ENCODE measurements at regions not wholly inside any gene's neighbourhood (a gene's known extent, or its start where the extent isn't known, plus 50 kb on each side); places are given as distances from the start of the nearest gene placed in this dataset.

DNA sequence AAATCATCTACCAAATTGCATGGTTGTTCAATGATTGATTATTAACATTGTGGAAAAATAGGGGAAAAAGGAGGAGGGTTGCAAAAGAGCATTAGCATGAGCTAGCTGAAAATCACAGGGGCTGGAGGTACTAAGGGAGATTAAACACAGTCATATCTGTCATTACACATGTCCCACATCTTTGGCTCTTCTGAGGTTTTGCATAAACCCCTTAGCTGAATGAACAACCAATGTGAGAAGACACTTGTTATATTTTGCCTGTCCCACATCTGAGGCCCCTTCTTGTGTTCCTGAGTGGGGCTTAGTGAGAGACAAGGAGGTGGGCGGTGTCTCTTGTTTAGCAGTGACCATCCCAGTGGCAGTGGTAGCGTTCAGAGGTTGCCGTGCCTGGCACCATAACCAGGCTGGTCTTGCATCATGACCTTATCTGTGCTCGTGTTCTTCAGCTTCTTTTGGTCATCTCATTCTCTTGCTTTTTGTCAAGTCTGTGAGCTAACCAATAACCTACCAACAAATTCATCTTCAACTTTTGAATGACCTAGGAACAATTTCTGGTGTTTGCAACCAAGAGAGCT is 95.6 kb downstream of the MID1IP1 start:
- Mint-ChIP-seq H3K9me3 (no peaks in the 10 kb centered on the region), H3K36me3 (no peaks in the 10 kb centered on the region)
- DNase-seq: peak in 1 of 3 donors; percentile 9

GRCh38 chrX:38898261-38898660 is 97.0 kb downstream of the MID1IP1 start:
- peaks cover 0 to 4% (median 0%) of the 10 kb centered on the region in 3 donors for H3K27me3 Mint-ChIP-seq (ENCODE audit: low read depth in 3 of 3)
- H3K4me3 Mint-ChIP-seq: no peak overlapping the region
- no peaks in the 10 kb centered on the region for H3K9me3 Mint-ChIP-seq
- no peaks in the 10 kb centered on the region for H3K36me3 Mint-ChIP-seq
- no peak for DNase-seq
- peaks cover 4 to 13% of the 10 kb centered on the region in 2 donors for H3K4me1 Mint-ChIP-seq
- H3K27ac Mint-ChIP-seq: no peak overlapping the region

More for the DNA sequence above, 95.6 kb downstream of the MID1IP1 start:
- Mint-ChIP-seq H3K4me1 (peaks cover 0 to 7% of the 10 kb centered on the region in 2 donors), H3K4me3 (no peak overlapping the region), H3K27ac (no peak overlapping the region), H3K27me3 (ENCODE audit: low read depth in 3 of 3) (peaks cover 0 to 4% (median 0%) of the 10 kb centered on the region in 3 donors)

- no peaks in the 10 kb centered on the region for H3K36me3 Mint-ChIP-seq
- no peak overlapping the region for H3K4me3 Mint-ChIP-seq
- H3K27me3 Mint-ChIP-seq (ENCODE audit: low read depth in 3 of 3): peaks cover 0 to 4% (median 0%) of the 10 kb centered on the region in 3 donors
- H3K9me3 Mint-ChIP-seq: no peaks in the 10 kb centered on the region
- peaks cover 4 to 18% of the 10 kb centered on the region in 2 donors for H3K4me1 Mint-ChIP-seq
- no peak overlapping the region for H3K27ac Mint-ChIP-seq
- no peak for DNase-seq
These were observed 98.4 kb downstream of the MID1IP1 start for GRCh38 chrX:38899650-38900049.

GRCh38 chrX:38900719-38901118 is 99.5 kb downstream of the MID1IP1 start:
- H3K27ac Mint-ChIP-seq: no peak overlapping the region
- no peak for DNase-seq
- H3K9me3 Mint-ChIP-seq: no peaks in the 10 kb centered on the region
- H3K36me3 Mint-ChIP-seq: no peaks in the 10 kb centered on the region
- H3K4me1 Mint-ChIP-seq: peaks cover 4 to 21% of the 10 kb centered on the region in 2 donors
- no peak overlapping the region for H3K4me3 Mint-ChIP-seq
- no peaks in the 10 kb centered on the region for H3K27me3 Mint-ChIP-seq (ENCODE audit: low read depth in 3 of 3)

GRCh38 chrX:38902972-38903492 is 101.8 kb downstream of the MID1IP1 start:
- no peak overlapping the region for H3K4me3 Mint-ChIP-seq
- H3K9me3 Mint-ChIP-seq: no peaks in the 10 kb centered on the region
- H3K36me3 Mint-ChIP-seq: no peaks in the 10 kb centered on the region
- H3K4me1 Mint-ChIP-seq: peaks cover 15 to 31% of the 10 kb centered on the region in 2 donors
- peak; percentile 13 to 20 (median 17) for DNase-seq
- peak overlapping the region in 1 of 6 donors; percentile 29 for H3K27ac Mint-ChIP-seq
- no peaks in the 10 kb centered on the region for H3K27me3 Mint-ChIP-seq (ENCODE audit: low read depth in 3 of 3)

GRCh38 chrX:38916801-38917200 is 115.5 kb downstream of the MID1IP1 start:
- DNase-seq: no peak
- Mint-ChIP-seq H3K4me3 (no peak overlapping the region), H3K4me1 (no peaks in the 10 kb centered on the region), H3K27ac (no peak overlapping the region), H3K9me3 (no peaks in the 10 kb centered on the region), H3K36me3 (peaks cover 0 to 4% (median 0%) of the 10 kb centered on the region in 3 donors), H3K27me3 (ENCODE audit: low read depth in 3 of 3) (peaks cover 4 to 8% (median 7%) of the 10 kb centered on the region in 3 donors)

- Mint-ChIP-seq H3K4me3 (no peak overlapping the region), H3K9me3 (no peaks in the 10 kb centered on the region), H3K4me1 (no peaks in the 10 kb centered on the region), H3K36me3 (peaks cover 0 to 4% (median 0%) of the 10 kb centered on the region in 3 donors), H3K27ac (no peak overlapping the region), H3K27me3 (ENCODE audit: low read depth in 3 of 3) (peaks cover 4 to 9% (median 7%) of the 10 kb centered on the region in 3 donors)
- DNase-seq: no peak
These were observed 116.7 kb downstream of the MID1IP1 start for GRCh38 chrX:38917954-38918353.

DNA sequence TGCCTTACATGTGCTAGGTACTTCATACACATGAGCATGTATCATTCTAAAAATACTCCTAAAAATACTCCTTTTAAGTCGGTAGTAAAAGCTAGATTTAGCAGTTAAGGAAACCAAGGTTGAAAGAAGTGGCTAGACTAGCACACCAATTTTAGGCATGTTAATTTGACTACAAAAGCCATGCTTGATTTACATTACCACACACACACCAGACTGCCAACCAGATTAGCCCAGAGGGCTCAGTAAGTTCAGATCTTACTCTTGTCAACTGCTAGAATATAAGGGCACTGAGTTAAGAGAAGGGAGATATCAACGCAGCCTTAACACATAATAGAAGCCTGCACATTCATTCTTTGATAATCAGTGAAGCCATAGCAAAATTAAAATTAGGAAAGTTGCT is 117.9 kb downstream of the MID1IP1 start:
- H3K36me3 Mint-ChIP-seq: peaks cover 0 to 4% (median 0%) of the 10 kb centered on the region in 3 donors
- H3K9me3 Mint-ChIP-seq: no peaks in the 10 kb centered on the region
- no peak for DNase-seq
- H3K27ac Mint-ChIP-seq: no peak overlapping the region
- H3K27me3 Mint-ChIP-seq (ENCODE audit: low read depth in 3 of 3): peaks cover 2 to 8% (median 7%) of the 10 kb centered on the region in 3 donors
- no peaks in the 10 kb centered on the region for H3K4me1 Mint-ChIP-seq
- no peak overlapping the region for H3K4me3 Mint-ChIP-seq

- DNase-seq: no peak
- H3K9me3 Mint-ChIP-seq: peaks cover 0 to 3% (median 0%) of the 10 kb centered on the region in 6 donors
- no peak overlapping the region for H3K27ac Mint-ChIP-seq
These were observed 118.7 kb downstream of the MID1IP1 start for GRCh38 chrX:38919853-38920528.

GRCh38 chrX:38923451-38923969 is 122.3 kb downstream of the MID1IP1 start:
- Mint-ChIP-seq H3K4me3 (no peak overlapping the region), H3K4me1 (no peaks in the 10 kb centered on the region), H3K27me3 (ENCODE audit: low read depth in 3 of 3) (peaks cover 1 to 2% (median 2%) of the 10 kb centered on the region in 3 donors), H3K27ac (no peak overlapping the region), H3K9me3 (peaks cover 0 to 3% (median 0%) of the 10 kb centered on the region in 6 donors), H3K36me3 (no peaks in the 10 kb centered on the region)
- DNase-seq: peak in 1 of 3 donors; percentile 1

More at GRCh38 chrX:38919853-38920528, 118.7 kb downstream of the MID1IP1 start:
- Mint-ChIP-seq H3K36me3 (no peaks in the 10 kb centered on the region), H3K4me1 (no peaks in the 10 kb centered on the region), H3K27me3 (ENCODE audit: low read depth in 3 of 3) (peaks cover 2 to 5% (median 4%) of the 10 kb centered on the region in 3 donors), H3K4me3 (no peak overlapping the region)

DNA sequence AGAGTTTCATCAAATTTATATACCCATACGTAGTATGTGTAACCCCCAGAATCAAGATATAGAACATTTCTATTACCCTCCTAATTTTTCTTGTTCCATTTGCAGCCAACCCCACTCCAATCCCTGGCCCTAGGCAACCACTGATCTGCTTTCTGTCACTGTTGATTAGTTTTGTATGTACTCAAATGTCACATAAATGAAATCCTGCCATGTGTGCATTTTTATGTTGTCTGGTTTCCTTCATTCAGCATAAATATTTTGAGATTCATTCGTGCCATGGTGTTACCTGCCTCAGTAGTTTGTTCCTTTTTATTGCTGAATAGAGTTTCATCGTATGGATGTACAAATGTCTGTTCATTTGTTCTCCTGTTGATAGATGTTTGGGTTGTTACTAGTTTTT is 126.3 kb downstream of the MID1IP1 start:
- Mint-ChIP-seq H3K27me3 (ENCODE audit: low read depth in 3 of 3) (peaks cover 0 to 2% (median 0%) of the 10 kb centered on the region in 3 donors), H3K4me3 (no peak overlapping the region), H3K4me1 (no peaks in the 10 kb centered on the region), H3K36me3 (no peaks in the 10 kb centered on the region), H3K9me3 (peaks cover 0 to 3% (median 0%) of the 10 kb centered on the region in 6 donors), H3K27ac (no peak overlapping the region)
- DNase-seq: no peak

DNA sequence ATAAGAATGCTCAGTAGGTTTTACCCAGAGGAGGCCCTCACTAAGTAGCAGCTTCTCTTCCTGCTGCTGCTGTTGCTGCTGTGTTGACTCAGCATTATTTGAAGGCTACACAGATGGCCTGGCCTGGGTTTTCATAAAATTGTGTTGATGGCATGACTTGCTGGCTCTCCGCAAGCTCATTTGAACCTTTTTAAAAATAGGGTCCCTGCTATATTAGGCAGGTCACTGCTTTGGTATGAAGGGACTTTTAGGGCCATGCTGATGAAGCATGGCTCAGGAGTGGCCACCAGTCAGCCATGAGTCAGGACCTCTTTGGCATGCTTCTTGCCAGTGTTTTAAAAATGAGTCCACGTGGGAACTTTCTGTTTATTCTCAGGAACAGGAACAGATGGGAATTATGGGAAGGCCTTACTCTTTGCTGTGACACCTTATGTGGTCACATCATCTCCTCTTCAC is 128.7 kb downstream of the MID1IP1 start:
- no peaks in the 10 kb centered on the region for H3K9me3 Mint-ChIP-seq
- no peak for DNase-seq
- H3K4me3 Mint-ChIP-seq: no peak overlapping the region
- H3K4me1 Mint-ChIP-seq: no peaks in the 10 kb centered on the region
- H3K36me3 Mint-ChIP-seq: no peaks in the 10 kb centered on the region
- H3K27me3 Mint-ChIP-seq (ENCODE audit: low read depth in 3 of 3): peaks cover 0 to 2% (median 0%) of the 10 kb centered on the region in 3 donors
- H3K27ac Mint-ChIP-seq: no peak overlapping the region

DNA sequence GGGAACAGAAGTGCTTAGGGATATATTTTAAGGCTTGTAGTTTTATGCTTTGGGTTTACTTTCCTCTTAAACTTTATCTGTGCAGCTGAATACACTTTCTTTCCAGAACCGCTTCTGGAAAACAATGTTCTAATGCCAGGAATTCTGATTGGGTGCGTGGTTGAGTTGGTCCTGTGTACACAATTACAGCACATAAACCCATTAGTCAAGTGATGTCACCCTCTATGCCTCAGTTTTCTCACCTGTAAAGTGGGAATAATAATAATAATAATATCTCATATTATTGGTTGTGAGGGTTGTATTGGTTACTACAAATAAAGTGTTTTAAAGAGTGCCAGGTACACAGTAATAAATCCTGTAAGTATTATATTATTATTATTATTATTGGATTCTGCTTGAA is 129.2 kb downstream of the MID1IP1 start:
- no peak overlapping the region for H3K27ac Mint-ChIP-seq
- no peak overlapping the region for H3K4me3 Mint-ChIP-seq
- no peaks in the 10 kb centered on the region for H3K36me3 Mint-ChIP-seq
- no peaks in the 10 kb centered on the region for H3K9me3 Mint-ChIP-seq
- H3K4me1 Mint-ChIP-seq: no peaks in the 10 kb centered on the region
- H3K27me3 Mint-ChIP-seq (ENCODE audit: low read depth in 3 of 3): no peaks in the 10 kb centered on the region
- DNase-seq: no peak

- H3K4me1 Mint-ChIP-seq: no peaks in the 10 kb centered on the region
- no peak overlapping the region for H3K4me3 Mint-ChIP-seq
- peaks cover 0 to 2% (median 0%) of the 10 kb centered on the region in 3 donors for H3K27me3 Mint-ChIP-seq (ENCODE audit: low read depth in 3 of 3)
- no peak for DNase-seq
- H3K27ac Mint-ChIP-seq: no peak overlapping the region
- no peaks in the 10 kb centered on the region for H3K9me3 Mint-ChIP-seq
- H3K36me3 Mint-ChIP-seq: no peaks in the 10 kb centered on the region
These were observed 134.3 kb downstream of the MID1IP1 start for GRCh38 chrX:38935561-38935960.

All from immature natural killer cell (primary cell).